H1 (cell line): ENCODE measurements at regions not wholly inside any gene's neighbourhood (a gene's known extent, or its start where the extent isn't known, plus 50 kb on each side); places are given as distances from the start of the nearest gene placed in this dataset.

Experiments used
- CTCF ChIA-PET: fragments of 300-600 bp; sonication (Branson Sonifier 250); formaldehyde crosslinking; loops from one replicate; lab custom pipeline; 2021; ENCODE audit not compliant: partially characterized antibody; lab: Charles Lee
- POLR2A ChIA-PET: fragments of 300-600 bp; sonication (Branson Sonifier 250); formaldehyde crosslinking; loops from one replicate; lab custom pipeline; 2021; ENCODE audit warnings: inconsistent platforms; ENCODE audit not compliant: partially characterized antibody; lab: Charles Lee
- DNase-seq, 2 experiments: peaks; one replicate each; pipeline versions ENCODE4 v3.0.0 to v3.0.0-alpha.2; 2010 to 2022; ENCODE audit warnings: low spot score in 2 of 2, low read depth in 1 of 2, mixed read lengths in 1 of 2
- FAIRE-seq: peaks from 2 replicates; lab custom pipeline; 2011; peaks lifted over from hg19 to GRCh38; lab: Jason Lieb, UNC
- H2AFZ ChIP-seq: 2 replicates; pipeline ENCODE4 v1.8.1; 2012; ENCODE audit warnings: low read length, inconsistent platforms
- H2AK5ac ChIP-seq: 2 replicates; pipeline ENCODE4 v1.6.1; 2013; ENCODE audit warnings: low read depth, low read length
- H2BK120ac ChIP-seq: replicated peaks from 2 replicates; pipeline ENCODE3; 2013; ENCODE audit warnings: low read depth, low read length, inconsistent platforms
- H2BK12ac ChIP-seq: 2 replicates; pipeline ENCODE4 v1.6.1; 2013; ENCODE audit warnings: low read depth, low read length
- H2BK15ac ChIP-seq: 2 replicates; pipeline ENCODE4 v1.6.1; 2013; ENCODE audit warnings: low read length
- H2BK20ac ChIP-seq: 2 replicates; pipeline ENCODE4 v1.6.1; 2013; ENCODE audit warnings: low read length
- H2BK5ac ChIP-seq: 2 replicates; pipeline ENCODE4 v1.6.1; 2013; ENCODE audit warnings: low read depth, low read length
- H3K14ac ChIP-seq: 2 replicates; pipeline ENCODE4 v1.6.1; 2013; ENCODE audit warnings: inconsistent platforms; ENCODE audit not compliant: insufficient read length
- H3K18ac ChIP-seq: 2 replicates; pipeline ENCODE4 v1.6.1; 2013; ENCODE audit warnings: low read length; ENCODE audit errors: extremely low read depth
- H3K23ac ChIP-seq: 2 replicates; pipeline ENCODE4 v1.6.1; 2013; ENCODE audit warnings: inconsistent platforms; ENCODE audit not compliant: insufficient read length
- H3K23me2 ChIP-seq: 2 replicates; pipeline ENCODE4 v1.6.1; 2013; ENCODE audit warnings: low read depth, low read length
- H3K27ac ChIP-seq: 2 replicates; pipeline ENCODE4 v1.6.1; 2011; ENCODE audit warnings: low read depth, low read length, inconsistent platforms
- H3K27me3 ChIP-seq, 4 experiments: replicated peaks in 1 of 4; 1 replicate in 1 of 4; 2 replicates in 3 of 4; pipeline versions ENCODE4 v1.6.1 to v1.8.1; 2011 to 2013; ENCODE audit warnings: low read length in 3 of 4, mild to moderate bottlenecking in 3 of 4, inconsistent platforms in 2 of 4, mixed read lengths in 2 of 4, moderate library complexity in 1 of 4; ENCODE audit not compliant: control insufficient read depth in 3 of 4, insufficient read depth in 3 of 4; ENCODE audit errors: extremely low read depth in 1 of 4
- H3K36me3 ChIP-seq, 4 experiments: 2 replicates each; pipeline versions ENCODE4 v1.6.1 to v1.8.1; 2011 to 2013; ENCODE audit warnings: mild to moderate bottlenecking in 4 of 4, low read length in 3 of 4, moderate library complexity in 2 of 4, control low read depth in 1 of 4, inconsistent platforms in 1 of 4; ENCODE audit not compliant: insufficient read depth in 4 of 4, control insufficient read depth in 2 of 4
- H3K4ac ChIP-seq: replicated peaks from 2 replicates; pipeline ENCODE3; 2013; ENCODE audit warnings: low read length, low read depth, mixed read lengths, inconsistent platforms; ENCODE audit not compliant: insufficient read length
- H3K4me1 ChIP-seq, 4 experiments: replicated peaks in 1 of 4; 1 replicate in 1 of 4; 2 replicates in 3 of 4; pipeline versions ENCODE4 v1.6.1 to v1.8.1; 2011 to 2013; ENCODE audit warnings: low read length in 3 of 4, inconsistent platforms in 2 of 4, mixed read lengths in 1 of 4; ENCODE audit not compliant: insufficient read depth in 4 of 4, control insufficient read depth in 3 of 4
- H3K4me2 ChIP-seq, 2 experiments: 2 replicates each; pipeline versions ENCODE4 v1.6.1 to v1.8.1; 2011 to 2013; ENCODE audit warnings: low read depth in 2 of 2, low read length in 2 of 2, control low read depth in 1 of 2, inconsistent platforms in 1 of 2, mild to moderate bottlenecking in 1 of 2; ENCODE audit not compliant: insufficient read depth in 1 of 2
- H3K4me3 ChIP-seq, 4 experiments: fragments of 200-600, 300-600 bp in 1 of 4; sonication (generic), shearing (Covaris generic), sonication (Bioruptor Twin) in 1 of 4; 2 replicates each; pipeline versions ENCODE4 v1.5.1 to v1.8.1; 2011 to 2016; ENCODE audit warnings: low read length in 4 of 4, low read depth in 3 of 4, control low read depth in 2 of 4, inconsistent platforms in 2 of 4, mild to moderate bottlenecking in 2 of 4, mixed read lengths in 1 of 4, moderate library complexity in 1 of 4; ENCODE audit not compliant: insufficient read depth in 2 of 4; ENCODE audit errors: extremely low read depth in 1 of 4
- H3K56ac ChIP-seq: replicated peaks from 2 replicates; pipeline ENCODE3; 2013; ENCODE audit warnings: low read depth, mild to moderate bottlenecking, mixed read lengths, low read length, inconsistent platforms; ENCODE audit not compliant: insufficient read length
- H3K79me1 ChIP-seq: 2 replicates; pipeline ENCODE4 v1.6.1; 2013; ENCODE audit warnings: low read depth, low read length, control low read depth
- H3K79me2 ChIP-seq, 2 experiments: 2 replicates each; pipeline versions ENCODE4 v1.6.1 to v1.8.1; 2012 to 2013; ENCODE audit warnings: low read length in 2 of 2, mild to moderate bottlenecking in 2 of 2, inconsistent platforms in 1 of 2; ENCODE audit not compliant: insufficient read depth in 2 of 2, control insufficient read depth in 1 of 2
- H3K9ac ChIP-seq, 4 experiments: replicated peaks in 1 of 4; 1 replicate in 1 of 4; 2 replicates in 3 of 4; pipeline versions ENCODE4 v1.6.1 to v1.8.1; 2011 to 2013; ENCODE audit warnings: low read depth in 3 of 4, low read length in 3 of 4, control low read depth in 2 of 4, mild to moderate bottlenecking in 2 of 4, moderate library complexity in 2 of 4, inconsistent platforms in 1 of 4; ENCODE audit errors: extremely low read depth in 1 of 4
- H3K9me3 ChIP-seq, 2 experiments: 2 replicates each; pipeline versions ENCODE4 v1.6.1 to v1.8.1; 2012 to 2013; ENCODE audit warnings: mild to moderate bottlenecking in 2 of 2, moderate library complexity in 2 of 2, control low read depth in 1 of 2, inconsistent platforms in 1 of 2, low read depth in 1 of 2, low read length in 1 of 2, mixed read lengths in 1 of 2; ENCODE audit not compliant: insufficient read depth in 2 of 2
- H4K20me1 ChIP-seq, 2 experiments: replicated peaks in 1 of 2; 2 replicates each; pipeline versions ENCODE3 to v1.8.1; 2011 to 2013; ENCODE audit warnings: inconsistent platforms in 2 of 2, low read length in 2 of 2, mild to moderate bottlenecking in 1 of 2; ENCODE audit not compliant: insufficient read depth in 2 of 2, control insufficient read depth in 1 of 2
- H4K5ac ChIP-seq: 2 replicates; pipeline ENCODE4 v1.6.1; 2013; ENCODE audit warnings: low read length, low read depth, mixed read lengths, inconsistent platforms; ENCODE audit not compliant: insufficient read length
- H4K8ac ChIP-seq: 2 replicates; pipeline ENCODE4 v1.8.0; 2013; ENCODE audit warnings: mild to moderate bottlenecking, moderate library complexity, low read length, inconsistent platforms; ENCODE audit not compliant: insufficient read depth; ENCODE audit errors: extremely low read depth
- H4K91ac ChIP-seq: replicated peaks from 2 replicates; pipeline ENCODE3; 2013; ENCODE audit warnings: low read length, mixed read lengths, inconsistent platforms; ENCODE audit not compliant: insufficient read length
- ATF3 ChIP-seq: IDR thresholded peaks from 2 replicates; pipeline ENCODE4 v1.6.1; 2011; ENCODE audit warnings: low read depth, mild to moderate bottlenecking, low read length; ENCODE audit not compliant: insufficient read depth
- BRCA1 ChIP-seq: IDR thresholded peaks from 2 replicates; pipeline ENCODE4 v1.6.1; 2012; ENCODE audit warnings: low read depth, low read length, improper control_type of control experiment
- CBX5 ChIP-seq: fragments of 300-800, 300-1000 bp; sonication (generic); IDR thresholded peaks from 2 replicates; pipeline ENCODE4 v1.7.1; 2016; ENCODE audit warnings: antibody characterized with exemption, low read length, low read depth
- EZH2 ChIP-seq: fragments of 200-600 bp; sonication (generic); IDR thresholded peaks from 2 replicates; pipeline ENCODE4 v1.7.1; 2012; ENCODE audit warnings: low read depth, mild to moderate bottlenecking, moderate library complexity, low read length, inconsistent platforms; ENCODE audit not compliant: severe bottlenecking
- GTF2F1 ChIP-seq: IDR thresholded peaks from 2 replicates; pipeline ENCODE4 v1.6.1; 2012; ENCODE audit warnings: low read depth, low read length, improper control_type of control experiment, borderline replicate concordance
- POLR2A ChIP-seq, 2 experiments: IDR thresholded peaks; 1 replicate in 1 of 2; 2 replicates in 1 of 2; pipeline ENCODE4 v1.6.1; 2011; ENCODE audit warnings: low read depth in 2 of 2, low read length in 2 of 2, mild to moderate bottlenecking in 2 of 2; ENCODE audit errors: control extremely low read depth in 1 of 2
- SAP30 ChIP-seq: fragments of 300-600 bp; sonication (generic); IDR thresholded peaks from 2 replicates; pipeline ENCODE4 v1.7.1; 2012; ENCODE audit warnings: low read length, moderate library complexity, mild to moderate bottlenecking, inconsistent platforms; ENCODE audit not compliant: insufficient read depth, insufficient replicate concordance
- SP2 ChIP-seq: IDR thresholded peaks from 2 replicates; pipeline ENCODE4 v1.6.1; 2012; ENCODE audit warnings: mild to moderate bottlenecking, low read length, inconsistent platforms
- TBP ChIP-seq: IDR thresholded peaks from 2 replicates; pipeline ENCODE4 v1.6.1; 2011; ENCODE audit warnings: low read depth, low read length, improper control_type of control experiment
- TEAD4 ChIP-seq: IDR thresholded peaks from 2 replicates; pipeline ENCODE4 v1.6.1; 2012; ENCODE audit warnings: low read depth, low read length, inconsistent platforms, mixed read lengths
- WGBS, 2 experiments: shearing (Covaris generic) in 1 of 2; methylation state at CpG; one replicate each; pipeline versions ENCODE4 v1.1.6 to v1.1.7; 2013 to 2015; ENCODE audit warnings: low lambda C conversion rate in 2 of 2, mixed read lengths in 2 of 2, inconsistent platforms in 1 of 2, low coverage in 1 of 2, missing lambda C conversion rate in 1 of 2; ENCODE audit not compliant: insufficient replicate concordance in 2 of 2, insufficient coverage in 1 of 2, insufficient read length in 1 of 2; ENCODE audit errors: extremely low coverage in 1 of 2, missing lambda C conversion rate in 1 of 2; 5-methylcytosine and 5-hydroxymethylcytosine counted together

GRCh38 chr4:100014616-100015015 lies 64.5 kb upstream of the H2AZ1 start:
- no peak overlapping the region for H3K4ac ChIP-seq
- no peak for FAIRE-seq
- H4K8ac ChIP-seq = no peak overlapping the region
- no peaks in the 10 kb centered on the region for H4K20me1 ChIP-seq
- H3K27ac ChIP-seq = no peak overlapping the region
- no peaks in the 10 kb centered on the region for H3K36me3 ChIP-seq
- WGBS, 2 experiments = 96% methylated on average over 3 of the region's 3 CpGs; no CpG with 5 or more reads in 1 of the 2 experiments
- H3K79me2 ChIP-seq = no peaks in the 10 kb centered on the region
- H3K56ac ChIP-seq = no peak overlapping the region
- no peak overlapping the region; the same call in 1 of the 2 replicates for H2AFZ ChIP-seq
- H2BK20ac ChIP-seq = no peak overlapping the region
- no peak overlapping the region for H3K14ac ChIP-seq
- no peak overlapping the region for H2AK5ac ChIP-seq
- no peak overlapping the region for H2BK15ac ChIP-seq
- no peak overlapping the region for H3K18ac ChIP-seq
- no peak overlapping the region for H3K9ac ChIP-seq
- no peak overlapping the region for H4K5ac ChIP-seq
- no peak for DNase-seq
- H2BK12ac ChIP-seq = no peak overlapping the region
- H3K27me3 ChIP-seq = no peaks in the 10 kb centered on the region
- no peak overlapping the region for H3K4me3 ChIP-seq
- H3K79me1 ChIP-seq = no peaks in the 10 kb centered on the region
- TF ChIP-seq POLR2A (IDR thresholded peaks at IDR 0.05; ENCODE audit: control extremely low read depth in 1 of 2, low read depth in 2 of 2, low read length in 2 of 2) (no peak), BRCA1 (no peak), SP2 (no peak), CBX5 (no peak), ATF3 (no peak), GTF2F1 (no peak), SAP30 (no peak), EZH2 (no peak), TEAD4 (no peak), TBP (no peak)
- TF ChIP-seq, all 59 proteins: peak for 0
- Histone ChIP-seq H3K23ac (no peak overlapping the region), H2BK120ac (no peak overlapping the region), H2BK5ac (no peak overlapping the region), H4K91ac (no peak overlapping the region), H3K9me3 (no peaks in the 10 kb centered on the region; a peak in 1 of 4 replicates), H3K23me2 (no peaks in the 10 kb centered on the region), H3K4me2 (no peak overlapping the region), H3K4me1 (no peaks in the 10 kb centered on the region)
- ChIA-PET CTCF (no interaction called here), POLR2A (no interaction called here)
